NB4 (cell line): ENCODE measurements at regions not wholly inside any gene's neighbourhood (a gene's known extent, or its start where the extent isn't known, plus 50 kb on each side); places are given as distances from the start of the nearest gene placed in this dataset.
A peak's percentile ranks its signal among the peaks of the same experiment; 100 is the strongest.
"Not testable (repeated sequence)": the region's sequence is repeated elsewhere in the genome, so short reads cannot be mapped to it uniquely, and the experiment has no call there.

Source experiments
- DNase-seq: peaks from one replicate; pipeline ENCODE4 v3.0.0; 2010; ENCODE audit warnings: low read depth
- H3K4me3 ChIP-seq: one replicate; pipeline ENCODE4 v1.5.1; 2011; ENCODE audit warnings: mild to moderate bottlenecking, low read depth, low read length, moderate library complexity
- MYC ChIP-seq: IDR thresholded peaks from 2 replicates; pipeline ENCODE4 v1.6.1; 2011; ENCODE audit warnings: low read depth, low read length
- POLR2A ChIP-seq: IDR thresholded peaks from 2 replicates; pipeline ENCODE4 v1.6.1; 2011; ENCODE audit warnings: mild to moderate bottlenecking; ENCODE audit not compliant: insufficient read length; ENCODE audit errors: extremely low read depth
- TF ChIP-seq, protein P1 (sequence below): IDR thresholded peaks from 2 replicates; pipeline ENCODE4 v1.6.1; 2011; ENCODE audit warnings: low read depth, low read length
- TF ChIP-seq, protein P2 (sequence below): IDR thresholded peaks from one replicate; pipeline ENCODE4 v1.5.1; 2012; ENCODE audit warnings: low read depth, low read length

DNA sequence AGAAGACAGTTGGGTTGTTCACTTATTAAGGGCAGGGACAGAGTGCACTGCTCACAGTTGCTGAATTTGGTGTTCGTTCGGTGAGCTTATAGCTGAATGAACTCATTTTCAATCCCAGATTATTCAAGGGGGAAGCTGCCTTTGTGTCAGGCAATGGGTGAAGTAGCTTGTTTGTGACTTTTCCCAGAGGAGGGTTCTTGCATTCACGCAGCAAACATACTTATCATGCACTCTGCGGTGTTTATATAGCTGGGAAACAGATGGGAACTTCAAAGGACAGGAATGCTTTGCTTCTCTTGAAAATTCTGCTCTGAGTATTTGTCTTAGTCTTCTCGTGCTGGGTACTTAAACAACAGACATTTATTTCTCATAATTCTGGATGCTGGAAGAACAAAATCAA lies 64.7 kb upstream of the ABCA1 start:
- TF ChIP-seq MYC: no peak
- TF ChIP-seq, protein P1, sequence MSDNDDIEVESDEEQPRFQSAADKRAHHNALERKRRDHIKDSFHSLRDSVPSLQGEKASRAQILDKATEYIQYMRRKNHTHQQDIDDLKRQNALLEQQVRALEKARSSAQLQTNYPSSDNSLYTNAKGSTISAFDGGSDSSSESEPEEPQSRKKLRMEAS: no peak
- TF ChIP-seq, protein P2, sequence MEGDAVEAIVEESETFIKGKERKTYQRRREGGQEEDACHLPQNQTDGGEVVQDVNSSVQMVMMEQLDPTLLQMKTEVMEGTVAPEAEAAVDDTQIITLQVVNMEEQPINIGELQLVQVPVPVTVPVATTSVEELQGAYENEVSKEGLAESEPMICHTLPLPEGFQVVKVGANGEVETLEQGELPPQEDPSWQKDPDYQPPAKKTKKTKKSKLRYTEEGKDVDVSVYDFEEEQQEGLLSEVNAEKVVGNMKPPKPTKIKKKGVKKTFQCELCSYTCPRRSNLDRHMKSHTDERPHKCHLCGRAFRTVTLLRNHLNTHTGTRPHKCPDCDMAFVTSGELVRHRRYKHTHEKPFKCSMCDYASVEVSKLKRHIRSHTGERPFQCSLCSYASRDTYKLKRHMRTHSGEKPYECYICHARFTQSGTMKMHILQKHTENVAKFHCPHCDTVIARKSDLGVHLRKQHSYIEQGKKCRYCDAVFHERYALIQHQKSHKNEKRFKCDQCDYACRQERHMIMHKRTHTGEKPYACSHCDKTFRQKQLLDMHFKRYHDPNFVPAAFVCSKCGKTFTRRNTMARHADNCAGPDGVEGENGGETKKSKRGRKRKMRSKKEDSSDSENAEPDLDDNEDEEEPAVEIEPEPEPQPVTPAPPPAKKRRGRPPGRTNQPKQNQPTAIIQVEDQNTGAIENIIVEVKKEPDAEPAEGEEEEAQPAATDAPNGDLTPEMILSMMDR: no peak
- TF ChIP-seq POLR2A: no peak
- no peak overlapping the region for H3K4me3 ChIP-seq
- DNase-seq: peak; percentile 28

DNA sequence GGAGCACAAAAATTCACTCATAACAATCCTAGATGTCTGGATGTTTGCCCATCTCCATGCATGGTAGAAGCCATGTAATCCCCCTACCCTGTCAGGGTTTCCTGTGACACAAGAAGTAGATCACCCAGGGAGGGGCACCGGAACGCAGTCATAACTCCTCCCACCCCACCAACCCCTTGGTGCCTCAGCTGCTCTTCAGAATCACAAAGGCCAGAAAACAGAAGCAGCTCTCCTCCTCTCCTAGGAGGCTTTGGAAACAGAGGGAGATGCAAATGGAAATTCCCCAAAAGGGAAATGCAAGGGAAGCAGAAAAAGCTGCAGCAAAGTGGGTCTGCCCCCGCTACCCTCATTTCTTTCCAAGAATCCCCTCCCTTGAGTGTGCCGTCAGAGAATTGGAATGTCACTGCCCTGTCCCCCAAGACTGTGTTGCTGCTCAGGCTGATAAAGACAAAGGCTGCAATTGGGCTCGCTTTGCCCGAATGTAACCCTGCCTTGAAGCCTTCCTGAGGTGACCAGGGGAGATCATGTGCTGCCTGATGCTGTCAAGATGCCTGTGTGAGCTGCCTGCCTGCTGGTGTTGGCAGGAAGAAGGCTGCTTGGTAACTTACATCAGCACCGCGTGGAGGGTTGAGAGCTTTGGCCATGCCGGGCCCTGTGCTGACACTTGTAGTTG lies 65.5 kb upstream of the ABCA1 start:
- DNase-seq: peak; percentile 79
- TF ChIP-seq, protein P2: no peak
- TF ChIP-seq MYC: no peak
- peak; percentile 45 for TF ChIP-seq POLR2A
- TF ChIP-seq, protein P1: peak; percentile 52; the same call in 1 of the 2 replicates
- H3K4me3 ChIP-seq: peak overlapping the region; percentile 42

DNA sequence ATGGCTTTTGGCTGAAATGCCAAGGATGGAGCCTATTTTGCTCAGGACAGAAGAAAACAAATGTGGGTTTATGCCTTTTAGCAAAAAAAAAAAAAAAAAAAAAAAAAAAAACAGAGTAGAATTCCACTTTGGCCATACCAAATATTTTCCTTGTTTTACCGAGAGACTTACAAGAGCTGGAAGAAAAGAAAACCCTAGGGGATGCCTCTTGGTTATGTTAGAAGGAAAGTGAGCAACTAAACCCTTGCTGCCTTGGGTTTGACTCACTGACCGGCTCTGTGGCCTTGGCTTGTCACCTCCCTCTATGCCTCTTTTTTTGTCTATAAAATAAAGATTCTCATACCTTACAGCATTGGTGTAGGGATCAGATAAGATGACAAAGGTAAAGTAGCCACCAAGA lies 69.6 kb upstream of the ABCA1 start:
- H3K4me3 ChIP-seq: no peak overlapping the region
- DNase-seq: no peak
- TF ChIP-seq POLR2A (no peak), MYC (no peak)
- TF ChIP-seq, protein P2: no peak
- TF ChIP-seq, protein P1: no peak

DNA sequence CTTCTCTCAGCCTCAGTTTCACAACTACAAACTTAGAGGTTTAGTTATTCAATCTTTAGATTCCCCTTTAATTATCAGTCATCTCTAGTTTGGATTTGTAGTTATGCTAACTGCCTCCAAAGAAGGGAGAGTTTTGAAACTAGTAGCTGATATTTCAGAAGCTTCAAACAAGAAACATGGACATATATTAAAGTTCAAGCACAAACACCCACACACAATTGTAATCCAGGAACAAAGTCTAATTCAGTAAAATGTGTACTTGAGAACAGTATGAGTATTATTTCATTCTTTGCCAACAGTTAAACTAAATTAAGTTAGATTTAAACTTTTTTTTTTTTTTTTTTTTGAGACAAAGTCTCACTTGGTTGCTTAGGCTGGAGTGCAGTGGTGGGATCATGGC lies 71.2 kb upstream of the ABCA1 start:
- DNase-seq: no peak
- H3K4me3 ChIP-seq: no peak overlapping the region

DNA sequence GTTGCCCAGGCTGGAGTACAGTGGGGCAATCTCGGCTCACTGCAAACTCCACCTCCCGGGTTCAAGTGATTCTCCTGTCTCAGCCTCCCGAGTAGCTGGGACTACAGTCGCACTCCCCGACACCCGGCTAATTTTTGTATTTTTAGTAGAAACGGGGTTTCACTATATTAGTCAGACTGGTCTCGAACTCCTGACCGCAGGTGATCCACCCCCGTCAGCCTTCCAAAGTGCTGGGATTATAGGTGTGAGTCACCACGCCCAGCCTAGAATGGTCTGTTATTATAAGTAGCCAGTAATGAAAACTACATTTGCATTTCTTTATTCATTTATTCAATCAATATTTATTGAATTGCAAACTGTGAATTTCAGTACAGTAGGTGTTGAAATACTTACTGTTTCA lies 72.6 kb upstream of the ABCA1 start:
- not testable (repeated sequence) for H3K4me3 ChIP-seq, DNase-seq

More for the DNA sequence above, 71.2 kb upstream of the ABCA1 start:
- TF ChIP-seq, protein P2: no peak
- TF ChIP-seq POLR2A (no peak), MYC (no peak)
- TF ChIP-seq, protein P1: no peak

DNA sequence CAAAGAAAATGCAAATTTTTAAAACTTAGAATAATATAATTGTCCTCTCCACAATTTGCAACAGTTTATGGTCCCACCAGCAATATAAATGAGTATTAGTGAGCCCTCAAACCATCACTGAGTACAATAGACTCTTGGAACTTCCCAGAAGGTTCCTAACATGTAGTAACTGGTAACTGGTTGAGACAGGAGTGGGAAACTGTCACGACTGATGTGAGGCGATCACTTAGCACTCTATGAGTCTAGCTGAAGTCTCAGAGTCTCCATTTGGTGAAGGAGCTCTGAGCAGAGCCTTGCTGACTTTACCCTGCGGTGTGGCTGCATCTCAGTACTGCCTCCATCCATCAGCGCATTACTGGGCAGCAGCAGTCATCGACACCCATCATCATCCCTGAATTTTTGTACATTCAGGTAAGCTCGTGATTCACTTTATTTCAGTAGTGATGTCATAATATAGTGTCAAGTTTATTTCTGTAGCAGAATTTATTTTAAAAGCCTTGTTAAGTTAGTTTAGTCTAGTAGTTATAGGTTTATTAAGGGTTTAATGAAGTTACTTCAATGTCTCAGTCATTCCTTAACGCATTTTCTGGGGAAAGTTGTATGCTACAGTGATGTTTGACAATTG lies 76.6 kb upstream of the ABCA1 start:
- TF ChIP-seq MYC (no peak), POLR2A (no peak)
- TF ChIP-seq, protein P2: no peak
- TF ChIP-seq, protein P1: no peak
- DNase-seq: peak; percentile 22

More for the DNA sequence above, 76.6 kb upstream of the ABCA1 start:
- H3K4me3 ChIP-seq: no peak overlapping the region
